ENCODE measurements at regions not wholly inside any gene's neighbourhood (a gene's known extent, or its start where the extent isn't known, plus 50 kb on each side); places are given as distances from the start of the nearest gene placed in this dataset.

DNA sequence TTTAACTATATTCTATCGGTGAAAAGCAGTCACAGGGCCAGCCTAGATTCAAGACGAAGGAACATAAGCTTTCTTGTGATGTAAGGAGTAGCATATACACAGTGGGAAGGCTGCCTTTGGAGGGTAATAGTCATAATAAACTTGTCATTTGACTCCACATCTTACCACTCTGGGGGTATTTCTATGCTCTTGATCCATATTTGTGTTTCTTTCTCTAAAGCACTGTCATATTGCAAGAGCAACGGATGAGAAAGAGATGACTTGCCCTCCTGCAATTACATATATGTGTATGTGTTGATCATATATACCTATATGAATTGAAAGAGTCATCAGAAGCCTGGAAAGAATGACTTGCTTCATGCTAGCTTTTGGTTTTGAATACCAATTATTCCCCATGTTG lies 225.4 kb upstream of the HS3ST3A1 start:
- intact Hi-C loops (cut with DNase I) = no loop called here
- no peaks in the 10 kb centered on the region for H3K4me1 ChIP-seq
- no peaks in the 10 kb centered on the region for H3K36me3 ChIP-seq
- no peak overlapping the region for H3K27ac ChIP-seq
- WGBS, 2 donors = 86 to 88% methylated on average over 3 of the region's 3 CpGs
- TF ChIP-seq, protein P1, sequence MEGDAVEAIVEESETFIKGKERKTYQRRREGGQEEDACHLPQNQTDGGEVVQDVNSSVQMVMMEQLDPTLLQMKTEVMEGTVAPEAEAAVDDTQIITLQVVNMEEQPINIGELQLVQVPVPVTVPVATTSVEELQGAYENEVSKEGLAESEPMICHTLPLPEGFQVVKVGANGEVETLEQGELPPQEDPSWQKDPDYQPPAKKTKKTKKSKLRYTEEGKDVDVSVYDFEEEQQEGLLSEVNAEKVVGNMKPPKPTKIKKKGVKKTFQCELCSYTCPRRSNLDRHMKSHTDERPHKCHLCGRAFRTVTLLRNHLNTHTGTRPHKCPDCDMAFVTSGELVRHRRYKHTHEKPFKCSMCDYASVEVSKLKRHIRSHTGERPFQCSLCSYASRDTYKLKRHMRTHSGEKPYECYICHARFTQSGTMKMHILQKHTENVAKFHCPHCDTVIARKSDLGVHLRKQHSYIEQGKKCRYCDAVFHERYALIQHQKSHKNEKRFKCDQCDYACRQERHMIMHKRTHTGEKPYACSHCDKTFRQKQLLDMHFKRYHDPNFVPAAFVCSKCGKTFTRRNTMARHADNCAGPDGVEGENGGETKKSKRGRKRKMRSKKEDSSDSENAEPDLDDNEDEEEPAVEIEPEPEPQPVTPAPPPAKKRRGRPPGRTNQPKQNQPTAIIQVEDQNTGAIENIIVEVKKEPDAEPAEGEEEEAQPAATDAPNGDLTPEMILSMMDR (IDR thresholded peaks at IDR 0.05) = no peak
- H3K4me3 ChIP-seq = no peak overlapping the region
- DNase-seq (no peak), ATAC-seq (no peak)
- H3K9me3 ChIP-seq = peaks cover 0 to 11% (median 3%) of the 10 kb centered on the region in 11 donors
- no peaks in the 10 kb centered on the region for H3K27me3 ChIP-seq

GRCh38 chr17:13833921-13834320 lies 232.2 kb upstream of the HS3ST3A1 start:
- no peaks in the 10 kb centered on the region for H3K27me3 ChIP-seq
- no peaks in the 10 kb centered on the region for H3K9me3 ChIP-seq
- H3K27ac ChIP-seq = no peak overlapping the region
- DNase-seq (no peak), ATAC-seq (no peak)
- H3K4me1 ChIP-seq = no peaks in the 10 kb centered on the region
- TF ChIP-seq, protein P1 (IDR thresholded peaks at IDR 0.05) = no peak
- intact Hi-C loops (cut with DNase I) = no loop called here
- H3K36me3 ChIP-seq = no peaks in the 10 kb centered on the region
- H3K4me3 ChIP-seq = no peak overlapping the region
- WGBS, 2 donors = 82 to 86% methylated on average over 2 of the region's 2 CpGs

DNA sequence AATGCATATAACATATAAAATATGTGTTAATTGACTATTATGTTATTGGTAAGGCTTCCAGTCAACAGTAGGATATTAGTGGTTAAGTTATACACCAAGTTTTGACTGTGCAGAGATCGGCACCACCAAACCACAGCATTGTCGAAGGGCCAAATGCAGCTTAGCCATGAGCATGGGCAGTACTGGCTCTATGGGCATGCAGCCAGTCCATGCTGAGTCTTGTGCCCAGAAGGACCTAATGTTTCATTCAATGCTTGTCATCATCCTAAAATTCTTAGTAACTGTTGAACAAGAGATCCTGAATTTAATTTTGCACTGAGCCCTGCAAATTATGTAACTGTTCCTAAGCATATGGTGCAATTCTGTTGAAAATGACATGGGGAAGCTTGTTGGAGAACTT lies 233.4 kb upstream of the HS3ST3A1 start:
- H3K27me3 ChIP-seq = no peaks in the 10 kb centered on the region
- no peaks in the 10 kb centered on the region for H3K36me3 ChIP-seq
- ATAC-seq (no peak), DNase-seq (no peak)
- intact Hi-C loops (cut with DNase I) = no loop called here
- no peaks in the 10 kb centered on the region for H3K4me1 ChIP-seq
- H3K9me3 ChIP-seq = no peaks in the 10 kb centered on the region
- H3K27ac ChIP-seq = no peak overlapping the region
- 74 to 86% methylated on average over 2 of the region's 2 CpGs for WGBS, 2 donors
- H3K4me3 ChIP-seq = no peak overlapping the region
- TF ChIP-seq, protein P1 (IDR thresholded peaks at IDR 0.05) = no peak

- Histone ChIP-seq H3K9me3 (no peaks in the 10 kb centered on the region), H3K4me3 (no peak overlapping the region), H3K27me3 (no peaks in the 10 kb centered on the region), H3K4me1 (no peaks in the 10 kb centered on the region), H3K36me3 (no peaks in the 10 kb centered on the region), H3K27ac (no peak overlapping the region)
- DNase-seq = no peak
- 93 to 94% methylated on average over 12 of the region's 12 CpGs for WGBS, 2 donors
- ATAC-seq = no peak
- intact Hi-C loops (cut with DNase I) = no loop called here
- TF ChIP-seq, protein P1 (IDR thresholded peaks at IDR 0.05) = no peak
Observed at GRCh38 chr17:13837417-13837816, 231.9 kb upstream of the COX10 start.

DNA sequence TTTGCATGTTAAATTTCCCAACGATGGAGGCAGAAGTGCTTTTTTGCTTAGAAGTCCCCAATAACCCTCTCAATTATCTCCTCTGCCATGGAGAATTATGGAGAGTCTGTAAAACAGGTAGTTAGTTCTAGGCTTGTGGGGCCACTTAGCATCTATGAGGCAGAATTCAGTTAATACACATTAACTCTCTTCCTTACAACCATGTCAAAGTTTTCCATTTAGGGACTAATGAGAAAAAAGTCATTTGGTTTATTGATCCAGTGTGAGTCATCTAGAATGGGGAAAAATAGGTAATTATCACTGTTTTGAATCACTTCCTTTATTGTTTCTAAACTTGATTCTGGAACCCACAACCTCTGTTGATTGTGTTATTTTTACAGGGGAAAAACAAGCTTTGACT lies 229.1 kb upstream of the COX10 start:
- no peak for ATAC-seq
- no peaks in the 10 kb centered on the region for H3K9me3 ChIP-seq
- DNase-seq = no peak
- H3K4me1 ChIP-seq = no peaks in the 10 kb centered on the region
- no peak overlapping the region for H3K4me3 ChIP-seq
- H3K27me3 ChIP-seq = no peaks in the 10 kb centered on the region
- 63 to 66% methylated on average over 1 of the region's 1 CpG for WGBS, 2 donors
- TF ChIP-seq, protein P1 (IDR thresholded peaks at IDR 0.05) = no peak
- no peak overlapping the region for H3K27ac ChIP-seq
- H3K36me3 ChIP-seq = no peaks in the 10 kb centered on the region
- intact Hi-C loops (cut with DNase I) = no loop called here
